ENCODE measurements at regions not wholly inside any gene's neighbourhood (a gene's known extent, or its start where the extent isn't known, plus 50 kb on each side); places are given as distances from the start of the nearest gene placed in this dataset.

DNA sequence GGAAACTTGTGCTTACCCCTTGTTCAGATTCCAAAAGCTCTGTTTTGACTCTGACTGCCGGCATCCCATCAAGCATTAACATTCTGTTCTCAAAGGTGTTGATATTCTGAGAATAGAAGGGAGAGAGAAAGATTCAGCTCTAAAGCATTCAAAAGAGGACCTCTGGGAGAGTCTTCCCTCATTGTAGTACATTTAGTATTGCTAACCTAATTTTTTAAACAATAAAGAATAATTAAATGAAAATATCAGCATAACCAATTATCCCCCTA lies 190.3 kb downstream of the KLF12 start:
- TF ChIP-seq JAZF1 (CRISPR knock-in tag; IDR thresholded peaks at IDR 0.05) (no peak), SMAD3 (CRISPR knock-in tag; IDR thresholded peaks at IDR 0.05; ENCODE audit: borderline replicate concordance) (no peak), FOXJ3 (CRISPR knock-in tag; IDR thresholded peaks at IDR 0.05; ENCODE audit: borderline replicate concordance) (no peak), GABPB1 (CRISPR knock-in tag; IDR thresholded peaks at IDR 0.05) (no peak), CREB1 (CRISPR knock-in tag; IDR thresholded peaks at IDR 0.05) (no peak), HMGA2 (CRISPR knock-in tag; IDR thresholded peaks at IDR 0.05) (no peak)
- TF ChIP-seq, protein P1, sequence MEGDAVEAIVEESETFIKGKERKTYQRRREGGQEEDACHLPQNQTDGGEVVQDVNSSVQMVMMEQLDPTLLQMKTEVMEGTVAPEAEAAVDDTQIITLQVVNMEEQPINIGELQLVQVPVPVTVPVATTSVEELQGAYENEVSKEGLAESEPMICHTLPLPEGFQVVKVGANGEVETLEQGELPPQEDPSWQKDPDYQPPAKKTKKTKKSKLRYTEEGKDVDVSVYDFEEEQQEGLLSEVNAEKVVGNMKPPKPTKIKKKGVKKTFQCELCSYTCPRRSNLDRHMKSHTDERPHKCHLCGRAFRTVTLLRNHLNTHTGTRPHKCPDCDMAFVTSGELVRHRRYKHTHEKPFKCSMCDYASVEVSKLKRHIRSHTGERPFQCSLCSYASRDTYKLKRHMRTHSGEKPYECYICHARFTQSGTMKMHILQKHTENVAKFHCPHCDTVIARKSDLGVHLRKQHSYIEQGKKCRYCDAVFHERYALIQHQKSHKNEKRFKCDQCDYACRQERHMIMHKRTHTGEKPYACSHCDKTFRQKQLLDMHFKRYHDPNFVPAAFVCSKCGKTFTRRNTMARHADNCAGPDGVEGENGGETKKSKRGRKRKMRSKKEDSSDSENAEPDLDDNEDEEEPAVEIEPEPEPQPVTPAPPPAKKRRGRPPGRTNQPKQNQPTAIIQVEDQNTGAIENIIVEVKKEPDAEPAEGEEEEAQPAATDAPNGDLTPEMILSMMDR (IDR thresholded peaks at IDR 0.05): no peak
- TF ChIP-seq, protein P2, sequence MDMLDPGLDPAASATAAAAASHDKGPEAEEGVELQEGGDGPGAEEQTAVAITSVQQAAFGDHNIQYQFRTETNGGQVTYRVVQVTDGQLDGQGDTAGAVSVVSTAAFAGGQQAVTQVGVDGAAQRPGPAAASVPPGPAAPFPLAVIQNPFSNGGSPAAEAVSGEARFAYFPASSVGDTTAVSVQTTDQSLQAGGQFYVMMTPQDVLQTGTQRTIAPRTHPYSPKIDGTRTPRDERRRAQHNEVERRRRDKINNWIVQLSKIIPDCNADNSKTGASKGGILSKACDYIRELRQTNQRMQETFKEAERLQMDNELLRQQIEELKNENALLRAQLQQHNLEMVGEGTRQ (CRISPR knock-in tag; IDR thresholded peaks at IDR 0.05): no peak
- TF ChIP-seq, protein P3, sequence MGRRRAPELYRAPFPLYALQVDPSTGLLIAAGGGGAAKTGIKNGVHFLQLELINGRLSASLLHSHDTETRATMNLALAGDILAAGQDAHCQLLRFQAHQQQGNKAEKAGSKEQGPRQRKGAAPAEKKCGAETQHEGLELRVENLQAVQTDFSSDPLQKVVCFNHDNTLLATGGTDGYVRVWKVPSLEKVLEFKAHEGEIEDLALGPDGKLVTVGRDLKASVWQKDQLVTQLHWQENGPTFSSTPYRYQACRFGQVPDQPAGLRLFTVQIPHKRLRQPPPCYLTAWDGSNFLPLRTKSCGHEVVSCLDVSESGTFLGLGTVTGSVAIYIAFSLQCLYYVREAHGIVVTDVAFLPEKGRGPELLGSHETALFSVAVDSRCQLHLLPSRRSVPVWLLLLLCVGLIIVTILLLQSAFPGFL (CRISPR knock-in tag; IDR thresholded peaks at IDR 0.05; ENCODE audit: borderline replicate concordance): no peak
- TF ChIP-seq, protein P4, sequence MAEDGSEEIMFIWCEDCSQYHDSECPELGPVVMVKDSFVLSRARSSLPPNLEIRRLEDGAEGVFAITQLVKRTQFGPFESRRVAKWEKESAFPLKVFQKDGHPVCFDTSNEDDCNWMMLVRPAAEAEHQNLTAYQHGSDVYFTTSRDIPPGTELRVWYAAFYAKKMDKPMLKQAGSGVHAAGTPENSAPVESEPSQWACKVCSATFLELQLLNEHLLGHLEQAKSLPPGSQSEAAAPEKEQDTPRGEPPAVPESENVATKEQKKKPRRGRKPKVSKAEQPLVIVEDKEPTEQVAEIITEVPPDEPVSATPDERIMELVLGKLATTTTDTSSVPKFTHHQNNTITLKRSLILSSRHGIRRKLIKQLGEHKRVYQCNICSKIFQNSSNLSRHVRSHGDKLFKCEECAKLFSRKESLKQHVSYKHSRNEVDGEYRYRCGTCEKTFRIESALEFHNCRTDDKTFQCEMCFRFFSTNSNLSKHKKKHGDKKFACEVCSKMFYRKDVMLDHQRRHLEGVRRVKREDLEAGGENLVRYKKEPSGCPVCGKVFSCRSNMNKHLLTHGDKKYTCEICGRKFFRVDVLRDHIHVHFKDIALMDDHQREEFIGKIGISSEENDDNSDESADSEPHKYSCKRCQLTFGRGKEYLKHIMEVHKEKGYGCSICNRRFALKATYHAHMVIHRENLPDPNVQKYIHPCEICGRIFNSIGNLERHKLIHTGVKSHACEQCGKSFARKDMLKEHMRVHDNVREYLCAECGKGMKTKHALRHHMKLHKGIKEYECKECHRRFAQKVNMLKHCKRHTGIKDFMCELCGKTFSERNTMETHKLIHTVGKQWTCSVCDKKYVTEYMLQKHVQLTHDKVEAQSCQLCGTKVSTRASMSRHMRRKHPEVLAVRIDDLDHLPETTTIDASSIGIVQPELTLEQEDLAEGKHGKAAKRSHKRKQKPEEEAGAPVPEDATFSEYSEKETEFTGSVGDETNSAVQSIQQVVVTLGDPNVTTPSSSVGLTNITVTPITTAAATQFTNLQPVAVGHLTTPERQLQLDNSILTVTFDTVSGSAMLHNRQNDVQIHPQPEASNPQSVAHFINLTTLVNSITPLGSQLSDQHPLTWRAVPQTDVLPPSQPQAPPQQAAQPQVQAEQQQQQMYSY (CRISPR knock-in tag; IDR thresholded peaks at IDR 0.05): no peak

All from WTC11 (cell line).